Right forelimb (tissue), 1 donor: ENCODE measurements at regions not wholly inside any gene's neighbourhood (a gene's known extent, or its start where the extent isn't known, plus 50 kb on each side); places are given as distances from the start of the nearest gene placed in this dataset.

Experiments
- DNase-seq: peaks from one replicate; pipeline ENCODE4 v3.0.0-alpha.2; 2018

- DNase-seq, result no peak
These were observed 137.2 kb upstream of the PCBD1 start for GRCh38 chr10:71025535-71025934.

GRCh38 chr10:71028066-71028465, 139.7 kb upstream of the PCBD1 start:
- DNase-seq, result no peak

- no peak for DNase-seq
These were observed 141.1 kb upstream of the PCBD1 start for GRCh38 chr10:71029411-71029892.

GRCh38 chr10:71029907-71030306, 141.5 kb upstream of the PCBD1 start:
- DNase-seq, result no peak

GRCh38 chr10:71031026-71031425, 142.7 kb upstream of the PCBD1 start:
- DNase-seq, result no peak

- no peak for DNase-seq
These were observed 143.2 kb upstream of the PCBD1 start for GRCh38 chr10:71031603-71032002.

GRCh38 chr10:71032887-71033286, 144.5 kb upstream of the PCBD1 start:
- DNase-seq, result no peak

GRCh38 chr10:71033396-71033980, 145.1 kb upstream of the PCBD1 start:
- no peak for DNase-seq

- no peak for DNase-seq
These were observed 147.3 kb upstream of the PCBD1 start for GRCh38 chr10:71035511-71036296.

GRCh38 chr10:71036297-71036966, 148.1 kb upstream of the PCBD1 start:
- DNase-seq, result no peak

GRCh38 chr10:71038091-71038633, 149.8 kb upstream of the PCBD1 start:
- no peak for DNase-seq

- no peak for DNase-seq
These were observed 150.6 kb upstream of the PCBD1 start for GRCh38 chr10:71038921-71039320.

- no peak for DNase-seq
These were observed 151.2 kb upstream of the PCBD1 start for GRCh38 chr10:71039551-71039950.

GRCh38 chr10:71040343-71040742, 152.0 kb upstream of the PCBD1 start:
- no peak for DNase-seq

- DNase-seq, result no peak
These were observed 152.7 kb upstream of the PCBD1 start for GRCh38 chr10:71040846-71041605.

GRCh38 chr10:71042216-71042615, 153.9 kb upstream of the PCBD1 start:
- no peak for DNase-seq

- no peak for DNase-seq
These were observed 154.3 kb upstream of the PCBD1 start for GRCh38 chr10:71042699-71043098.

GRCh38 chr10:71043858-71044257, 155.5 kb upstream of the PCBD1 start:
- DNase-seq, result no peak

GRCh38 chr10:71044720-71045119, 156.4 kb upstream of the PCBD1 start:
- DNase-seq, result no peak

GRCh38 chr10:71045204-71045809, 156.9 kb upstream of the PCBD1 start:
- DNase-seq, result no peak

GRCh38 chr10:71045936-71046335, 157.6 kb upstream of the PCBD1 start:
- DNase-seq, result no peak

GRCh38 chr10:71046747-71047146, 158.4 kb upstream of the PCBD1 start:
- no peak for DNase-seq
